HG02870 (cell line): ENCODE measurements at regions not wholly inside any gene's neighbourhood (a gene's known extent, or its start where the extent isn't known, plus 50 kb on each side); places are given as distances from the start of the nearest gene placed in this dataset.
A peak's percentile ranks its signal among the peaks of the same experiment; 100 is the strongest.

Experiments used
- ATAC-seq: cut with Tn5 transposase; IDR thresholded peaks from one replicate; pipeline ENCODE4 v1.9.1; 2021; ENCODE audit warnings: mild to moderate bottlenecking, moderate library complexity; ENCODE audit not compliant: unreplicated experiment

DNA sequence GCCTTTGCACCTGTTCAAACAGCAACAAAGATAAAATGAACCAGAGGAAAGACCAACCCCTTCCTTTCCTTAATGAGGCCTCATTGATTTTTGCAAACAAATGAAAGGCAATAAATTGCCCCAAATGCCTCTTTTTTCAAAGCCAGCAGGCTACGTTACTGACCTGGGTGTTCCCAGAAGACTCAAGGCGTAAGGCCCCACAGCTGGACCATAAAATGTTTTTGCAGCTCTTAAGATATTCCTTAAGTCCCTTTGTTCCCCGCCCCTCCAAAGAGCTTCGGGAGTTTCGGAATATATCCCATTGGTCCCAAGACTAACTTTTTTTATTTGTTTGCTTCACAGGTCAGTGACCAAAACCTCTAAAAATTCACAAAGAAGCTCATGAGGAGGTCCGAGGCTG, 462.9 kb upstream of the PRICKLE1 start:
- ATAC-seq: no peak

DNA sequence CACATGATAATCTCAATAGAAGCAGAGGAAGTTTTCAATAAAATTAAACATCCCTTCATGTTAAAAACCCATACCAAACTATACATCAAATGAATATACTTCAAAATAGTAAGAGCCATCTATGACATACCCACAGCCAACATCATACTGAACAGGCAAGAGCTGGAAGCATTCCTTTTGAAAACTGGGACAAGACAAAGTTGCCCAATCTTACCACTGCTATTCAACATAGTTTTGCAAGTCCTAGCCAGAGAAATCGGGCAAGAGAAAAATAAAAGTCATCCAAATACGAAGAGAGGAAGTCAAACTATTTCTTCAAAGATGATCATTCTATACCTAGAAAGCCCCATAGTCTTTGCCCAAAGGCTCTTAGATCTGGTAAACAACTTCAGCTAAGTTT, 454.7 kb upstream of the PRICKLE1 start:
- ATAC-seq: no peak

DNA sequence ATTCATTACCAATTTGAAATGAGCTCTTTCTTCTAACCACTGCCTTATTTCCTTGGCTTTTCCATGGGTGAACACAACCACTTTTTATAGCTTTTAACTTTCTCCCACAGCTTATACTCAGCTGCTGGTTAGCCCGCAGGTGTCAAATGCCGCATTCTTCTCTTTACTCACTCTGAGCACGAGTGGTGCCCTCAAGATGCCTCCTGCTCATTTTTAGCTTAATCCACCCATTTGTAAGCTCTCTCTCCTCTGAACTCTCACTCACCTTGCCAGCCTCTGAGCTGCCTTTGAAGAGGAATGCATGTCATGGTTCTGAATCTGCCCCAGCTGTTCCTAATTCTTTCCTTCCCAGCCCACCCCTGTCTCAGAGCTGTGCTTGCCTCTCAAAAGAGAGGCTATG, 449.4 kb upstream of the PRICKLE1 start:
- ATAC-seq: no peak

DNA sequence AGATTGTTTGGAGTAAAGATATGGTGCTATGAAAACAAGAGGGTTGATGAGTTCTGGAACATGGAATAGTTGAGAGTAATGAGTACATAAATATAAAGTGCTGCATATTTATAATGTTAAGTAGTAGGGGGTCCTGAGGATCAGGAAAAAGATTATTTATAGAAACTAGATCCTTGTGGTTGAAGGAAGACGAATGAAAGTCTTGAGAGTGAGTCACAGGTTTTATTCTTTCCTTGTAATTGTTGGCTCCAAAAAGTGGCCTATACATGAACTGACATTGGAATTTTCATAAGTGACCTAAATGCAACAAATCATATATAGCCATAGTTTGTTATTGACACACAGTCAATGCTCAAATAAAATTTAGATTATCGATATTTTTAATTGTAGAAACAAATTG, 440.4 kb upstream of the PRICKLE1 start:
- ATAC-seq: no peak

DNA sequence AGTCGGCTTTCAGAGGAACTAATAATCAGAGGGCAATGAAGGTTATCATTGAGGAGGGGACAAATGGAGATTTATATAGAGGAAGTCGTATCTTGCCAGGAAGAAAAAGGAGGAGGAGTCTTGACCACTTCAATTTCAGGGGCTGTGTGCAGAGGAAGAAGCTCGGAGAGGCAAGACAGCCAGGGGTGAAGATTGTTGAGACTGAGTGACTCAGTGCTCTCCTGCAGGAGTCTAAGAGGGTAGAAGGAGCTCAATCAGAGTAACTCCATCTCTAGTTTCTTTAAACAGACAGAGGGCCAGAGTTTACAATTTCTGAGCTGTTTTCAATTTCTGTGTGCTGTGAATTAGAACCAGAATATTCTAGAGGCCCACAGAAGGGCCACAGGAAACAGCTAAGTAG, 439.3 kb upstream of the PRICKLE1 start:
- ATAC-seq: no peak

DNA sequence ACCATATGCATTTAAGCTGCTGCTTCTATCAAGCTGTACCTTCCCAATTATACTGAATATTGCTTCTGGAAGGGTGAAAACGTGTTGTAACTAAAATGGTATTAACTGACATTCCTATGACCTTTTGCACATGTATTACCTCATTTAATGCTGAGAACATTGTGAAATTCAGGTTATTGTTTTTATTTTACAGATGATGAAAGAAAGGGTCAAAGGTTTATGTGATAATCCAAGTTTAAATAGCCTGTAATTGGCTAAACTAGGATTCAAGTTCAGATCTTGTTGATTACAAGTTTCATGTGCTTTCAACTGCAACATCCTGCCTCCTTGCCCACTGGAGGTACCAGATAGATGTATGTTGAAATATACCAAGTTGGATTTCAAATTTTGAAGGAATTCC, 433.3 kb upstream of the PRICKLE1 start:
- no peak for ATAC-seq

DNA sequence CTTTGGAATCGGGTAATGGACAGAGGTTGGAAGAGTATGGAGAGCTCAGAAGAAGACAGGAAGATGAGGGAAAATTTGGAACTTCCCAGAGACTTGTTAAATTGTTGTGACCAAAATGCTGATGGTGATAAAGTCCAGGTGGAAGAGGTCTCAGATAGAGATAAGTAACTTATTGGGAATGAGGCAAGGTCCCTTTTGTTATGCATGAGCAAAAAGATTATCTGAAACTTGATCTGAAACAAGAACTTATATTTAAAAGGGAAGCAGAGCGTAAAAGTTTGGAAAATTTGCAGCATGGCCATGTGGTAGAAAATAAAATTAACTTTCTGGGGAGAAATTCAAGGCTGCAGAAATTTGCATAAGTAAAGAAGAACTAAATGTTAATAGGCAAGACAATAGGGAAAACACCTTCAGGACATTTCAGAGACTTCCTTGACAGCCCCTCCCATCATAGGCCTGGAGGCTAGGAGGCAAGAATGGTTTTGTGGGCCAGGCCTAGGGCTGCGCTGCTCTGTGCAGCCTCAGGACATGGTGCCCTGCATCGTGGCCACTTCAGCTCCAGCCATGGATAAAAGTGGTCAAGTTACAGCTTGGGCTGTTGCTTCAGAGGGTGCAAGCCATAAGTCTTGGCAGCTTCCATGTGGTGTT, 425.7 kb upstream of the PRICKLE1 start:
- ATAC-seq: no peak

DNA sequence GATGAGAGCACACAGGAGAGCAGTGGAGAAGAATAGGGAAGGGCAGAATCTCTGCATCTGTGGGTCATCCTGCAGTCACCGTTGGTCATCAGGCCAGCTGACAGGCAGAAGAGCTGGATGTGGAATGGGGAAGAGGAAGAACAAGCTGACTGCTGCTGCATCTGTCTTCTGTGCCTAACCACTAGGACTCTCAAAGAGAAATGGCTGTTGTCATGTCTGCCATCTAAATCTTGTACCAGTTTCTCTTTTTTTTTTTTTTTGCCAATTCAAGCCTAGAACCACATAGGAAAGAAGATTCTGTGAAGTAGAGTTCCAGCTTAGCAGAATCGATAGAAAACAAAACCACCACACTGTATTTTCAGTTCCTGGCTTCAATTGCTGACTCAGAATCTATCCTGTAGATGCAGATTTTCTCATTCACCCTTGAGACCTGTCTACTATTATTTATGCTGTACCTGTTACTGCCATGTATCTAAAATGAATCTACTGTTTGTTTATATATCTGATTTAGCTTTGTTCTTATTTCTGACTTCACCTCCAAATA, 421.9 kb upstream of the PRICKLE1 start:
- peak; percentile 91 for ATAC-seq

DNA sequence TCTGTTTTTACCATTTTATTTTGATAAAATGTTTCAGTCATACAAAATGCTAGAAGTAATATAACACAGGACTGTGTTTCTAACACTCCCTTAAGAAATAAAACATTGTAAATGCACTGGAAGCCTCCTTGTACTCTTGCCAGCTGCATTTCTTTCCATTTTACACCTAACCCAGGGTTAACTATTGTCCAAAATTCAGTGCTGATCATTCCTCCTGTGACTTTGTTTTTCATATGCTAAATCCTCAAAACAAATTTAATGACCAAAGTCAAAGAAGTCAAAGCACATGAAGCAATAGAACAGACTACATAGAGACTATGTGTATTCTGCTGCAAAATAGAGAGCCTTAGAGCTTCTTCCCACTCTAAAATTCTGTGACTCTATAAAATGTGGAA, 420.3 kb upstream of the PRICKLE1 start:
- no peak for ATAC-seq

DNA sequence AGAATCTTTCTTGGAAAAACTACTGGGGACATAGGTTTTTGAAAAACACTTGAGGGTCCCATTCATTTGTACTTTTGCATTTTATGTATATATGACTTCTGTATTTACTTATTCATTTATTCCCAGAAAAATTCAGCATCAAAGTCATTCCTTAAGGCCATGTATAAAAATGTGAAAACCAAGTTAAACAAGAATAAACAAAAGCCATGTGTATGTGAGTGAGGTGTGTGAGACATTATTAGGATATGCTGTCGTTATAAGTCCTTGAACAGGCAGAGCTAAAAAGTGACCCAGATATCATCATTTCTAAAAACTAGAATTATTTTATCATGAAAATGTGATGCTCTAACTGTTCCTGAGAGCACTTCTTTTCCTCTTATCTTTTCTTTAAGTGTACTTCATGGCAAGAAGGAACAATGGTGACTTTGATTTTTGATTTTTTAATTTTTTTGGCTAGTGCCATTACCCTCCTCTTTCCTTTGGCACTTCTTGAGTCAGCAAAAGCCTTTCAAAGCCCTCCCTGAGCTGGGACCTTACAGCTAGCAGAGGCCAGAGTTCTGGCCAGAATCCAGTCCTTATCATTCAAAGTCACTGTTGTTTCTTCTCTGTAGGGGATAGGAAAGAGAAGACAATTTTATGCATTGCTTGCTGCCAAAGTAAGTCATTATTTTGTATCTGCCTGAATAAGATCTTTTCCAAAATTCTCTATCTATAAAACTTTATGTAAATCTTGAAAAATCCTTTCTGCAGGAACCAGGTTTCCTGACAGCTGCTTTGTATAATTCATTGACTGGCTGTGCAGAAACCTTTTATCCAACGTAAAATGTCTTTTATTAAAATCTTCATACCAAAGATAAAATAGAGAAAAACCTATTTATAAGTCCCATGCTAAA, 419.7 kb upstream of the PRICKLE1 start:
- ATAC-seq: no peak

DNA sequence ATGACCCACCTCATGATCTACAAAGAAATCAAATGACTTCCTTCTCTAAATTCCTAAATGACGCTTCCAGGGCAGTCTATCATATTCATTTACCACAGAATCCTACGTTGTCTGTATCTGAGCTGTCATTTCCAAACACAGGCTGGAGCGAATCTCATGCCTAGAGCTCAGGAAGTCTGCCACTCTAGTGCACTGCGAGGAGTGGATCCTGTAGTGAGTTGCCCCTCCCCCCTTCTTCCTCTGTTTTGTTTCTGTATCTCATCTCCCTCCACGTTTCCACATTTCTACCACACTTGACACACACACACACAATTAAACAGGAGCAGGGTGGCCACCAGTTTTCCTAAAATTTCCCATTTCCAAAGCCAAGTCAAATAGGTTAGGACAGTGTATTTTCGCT, 415.4 kb upstream of the PRICKLE1 start:
- ATAC-seq: no peak

DNA sequence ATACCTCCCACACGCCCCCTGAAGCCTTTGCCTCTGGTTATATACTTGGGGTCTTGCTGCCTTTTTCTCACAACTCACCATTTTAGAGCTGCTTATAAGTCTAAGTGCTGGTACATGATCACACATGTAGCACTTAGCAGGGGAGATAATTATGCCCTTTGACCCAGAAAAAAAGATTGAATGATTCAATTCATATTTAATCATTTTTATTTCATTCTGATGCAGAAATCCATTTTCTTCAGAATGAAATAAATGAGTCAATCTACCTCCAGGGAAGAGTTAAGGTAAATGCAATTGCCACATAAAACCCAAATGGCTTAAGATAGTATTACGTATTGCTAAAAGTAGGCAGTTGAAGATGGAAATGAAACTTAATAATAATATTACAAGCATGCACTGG, 414.6 kb upstream of the PRICKLE1 start:
- no peak for ATAC-seq

DNA sequence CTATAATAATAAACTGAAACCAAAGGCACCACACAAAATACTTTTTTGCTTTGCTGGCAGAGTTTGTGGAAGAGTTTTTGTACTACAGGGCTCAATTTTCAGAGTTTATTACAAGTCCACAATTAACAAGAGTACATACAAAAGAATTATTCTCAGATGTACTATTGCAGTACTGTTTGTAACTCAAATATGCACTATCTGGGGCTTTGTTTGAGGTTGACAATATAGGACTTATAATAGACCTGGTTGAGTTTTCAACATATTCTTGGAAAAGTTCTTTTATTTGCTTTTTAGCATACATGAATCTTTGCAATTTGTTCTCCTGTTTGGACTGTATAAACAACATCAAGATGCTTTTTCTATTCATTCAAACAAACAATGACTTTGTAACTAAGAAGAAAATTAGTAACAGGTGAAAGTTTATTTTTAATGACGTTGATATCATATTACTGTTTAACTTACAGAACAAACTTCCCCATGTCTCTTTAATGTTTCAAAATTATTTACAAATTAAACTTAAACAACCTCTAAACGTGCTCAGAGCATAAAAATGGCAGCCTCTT, 407.4 kb upstream of the PRICKLE1 start:
- ATAC-seq: no peak

DNA sequence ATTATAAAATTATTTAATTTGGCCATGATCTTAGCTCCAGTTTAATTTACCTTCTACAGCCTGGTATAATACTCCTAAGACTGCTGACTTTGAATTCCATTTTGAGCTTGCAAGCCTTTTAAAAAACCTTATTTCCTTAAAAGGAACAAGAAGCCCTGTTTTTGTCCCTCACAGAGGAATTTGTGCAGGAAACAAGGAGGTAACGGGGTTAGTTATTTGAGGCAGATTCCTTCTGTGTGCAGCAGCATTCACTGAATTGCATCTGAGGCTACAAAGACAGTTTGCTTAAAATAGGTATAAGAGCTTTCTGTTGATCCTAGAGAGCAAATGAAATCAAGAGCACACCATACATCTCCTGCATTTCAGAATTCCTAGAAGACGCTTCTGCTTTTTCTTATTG, 403.3 kb upstream of the PRICKLE1 start:
- ATAC-seq: no peak

DNA sequence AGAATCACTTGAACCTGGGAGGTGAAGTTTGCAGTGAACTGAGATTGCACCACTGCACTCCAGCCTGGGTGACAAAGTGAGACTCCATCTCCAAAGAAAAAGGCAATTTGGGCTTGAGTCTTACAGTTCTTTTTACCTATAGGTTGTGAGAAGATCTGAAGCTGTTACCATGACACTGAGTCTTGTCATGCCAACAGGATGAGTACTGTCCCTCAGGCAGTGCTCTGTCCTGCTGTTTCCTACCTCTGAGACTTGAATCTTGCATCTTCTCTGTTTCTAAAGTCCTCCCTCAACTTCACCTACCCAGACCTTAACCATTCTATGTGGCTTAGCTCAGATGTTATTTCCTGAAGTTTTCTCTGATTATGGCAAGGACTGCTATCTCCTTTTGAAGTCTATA, 400.8 kb upstream of the PRICKLE1 start:
- ATAC-seq: no peak

DNA sequence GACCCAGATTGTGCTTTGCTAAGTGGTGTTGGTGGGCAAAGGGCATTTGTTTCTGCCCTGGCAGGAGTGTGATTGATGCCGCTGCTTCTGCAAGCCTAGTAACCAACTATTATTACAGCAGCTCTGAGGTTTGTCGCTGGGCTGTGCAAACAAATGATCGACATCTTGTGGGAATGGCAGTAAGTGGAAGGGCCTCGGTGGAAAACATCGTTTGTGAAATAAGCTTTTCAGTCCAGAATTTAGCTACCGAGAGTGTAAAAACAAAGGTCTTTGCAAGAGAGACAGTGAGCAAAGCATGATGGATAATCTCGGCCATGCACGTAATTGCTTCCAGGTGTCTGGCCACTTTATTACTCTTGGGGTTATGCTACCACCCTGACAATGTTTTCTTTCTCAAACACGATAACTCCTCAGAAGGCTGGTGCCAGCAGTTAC, 397.7 kb upstream of the PRICKLE1 start:
- no peak for ATAC-seq

DNA sequence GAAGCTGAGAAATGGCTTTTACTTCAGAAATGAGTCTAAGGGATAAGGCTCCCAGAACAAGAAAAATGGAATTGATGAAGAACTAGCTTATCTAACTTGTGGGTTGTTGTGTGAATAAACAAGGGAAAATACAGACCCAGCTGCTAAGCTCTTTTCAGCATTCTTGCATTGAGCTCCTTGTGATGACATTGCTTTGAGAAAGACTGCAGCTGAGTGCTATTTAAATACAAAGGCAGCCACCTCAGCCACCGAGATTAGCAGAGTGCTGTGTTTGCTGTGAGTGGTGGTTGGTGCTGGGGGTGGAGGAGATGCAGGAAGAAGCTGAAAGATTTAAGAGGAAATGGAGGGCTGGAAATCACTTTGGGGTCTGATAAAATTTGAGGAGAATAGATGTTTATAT, 396.0 kb upstream of the PRICKLE1 start:
- no peak for ATAC-seq

DNA sequence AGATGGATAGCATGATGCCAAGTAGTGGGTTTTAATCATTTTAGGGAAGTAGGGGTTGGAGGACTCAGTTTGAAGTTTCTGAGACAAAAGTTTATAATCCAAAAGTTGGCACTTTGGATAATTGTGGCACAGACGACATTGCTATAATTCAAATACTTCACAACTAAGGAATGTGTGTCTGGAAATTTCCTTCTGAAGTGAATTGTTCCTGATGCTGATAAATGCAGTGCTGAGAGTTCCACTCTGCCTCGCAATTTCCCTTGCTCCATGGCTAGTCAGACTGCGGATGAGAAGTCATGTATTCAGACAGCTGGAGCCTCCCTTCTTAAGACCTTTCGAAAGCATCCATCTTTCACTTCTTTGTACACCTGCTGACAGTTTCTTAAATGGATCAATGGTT, 393.3 kb upstream of the PRICKLE1 start:
- ATAC-seq: no peak

DNA sequence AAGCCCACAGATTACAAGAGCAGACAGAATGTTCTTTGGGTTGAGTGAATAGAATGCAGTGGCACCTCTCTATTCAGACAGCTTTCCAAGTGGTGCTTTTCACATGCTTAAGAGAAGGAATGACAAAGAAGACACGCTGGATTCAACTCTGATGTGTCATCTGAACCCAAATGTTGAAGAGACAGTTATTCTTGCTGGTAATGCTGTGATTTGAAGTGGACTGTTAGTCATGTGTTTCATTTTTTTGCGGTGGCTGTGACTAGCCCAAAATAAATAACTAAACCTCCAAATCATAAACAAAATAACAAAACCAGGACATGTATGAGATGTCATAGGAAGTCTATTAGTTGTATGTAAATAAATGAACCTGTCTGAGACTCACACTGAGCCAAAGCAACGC, 391.8 kb upstream of the PRICKLE1 start:
- ATAC-seq: no peak

DNA sequence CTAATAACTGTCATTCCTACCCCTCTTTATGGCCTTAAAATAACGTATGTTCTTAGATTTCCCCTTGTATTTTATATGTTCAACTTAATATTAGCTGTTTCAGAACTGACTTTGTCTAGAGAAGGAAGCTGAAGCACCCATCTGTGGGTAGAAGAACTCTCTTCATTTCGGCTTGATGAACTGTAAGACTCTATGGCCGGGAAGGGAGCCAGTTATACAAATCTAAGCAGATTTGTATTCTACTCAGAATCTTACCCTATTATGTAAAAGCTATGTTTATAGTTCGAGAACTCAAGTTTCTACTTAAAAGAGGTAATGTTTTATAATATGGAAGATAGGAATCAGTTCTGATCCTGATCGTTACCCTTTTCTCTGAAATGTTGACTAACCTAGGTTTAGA, 390.9 kb upstream of the PRICKLE1 start:
- no peak for ATAC-seq

DNA sequence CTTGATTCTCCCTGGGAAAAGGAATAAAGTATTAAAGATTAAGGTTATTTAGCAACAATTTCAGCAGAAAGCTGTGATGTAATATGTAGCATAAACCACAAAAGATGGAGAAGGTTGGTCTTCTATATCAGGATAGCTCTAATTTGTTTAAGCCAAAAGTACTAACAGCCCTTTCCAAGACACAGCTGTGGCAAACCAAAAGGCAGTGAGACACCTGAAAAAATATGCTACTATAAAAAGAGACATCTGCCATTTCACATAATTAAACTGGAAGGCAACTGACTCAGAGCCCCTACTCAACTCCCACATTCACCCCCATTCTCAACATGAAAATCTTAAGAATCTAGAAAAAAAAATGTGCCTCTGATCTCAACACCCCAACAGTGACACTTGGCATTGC, 390.2 kb upstream of the PRICKLE1 start:
- no peak for ATAC-seq

DNA sequence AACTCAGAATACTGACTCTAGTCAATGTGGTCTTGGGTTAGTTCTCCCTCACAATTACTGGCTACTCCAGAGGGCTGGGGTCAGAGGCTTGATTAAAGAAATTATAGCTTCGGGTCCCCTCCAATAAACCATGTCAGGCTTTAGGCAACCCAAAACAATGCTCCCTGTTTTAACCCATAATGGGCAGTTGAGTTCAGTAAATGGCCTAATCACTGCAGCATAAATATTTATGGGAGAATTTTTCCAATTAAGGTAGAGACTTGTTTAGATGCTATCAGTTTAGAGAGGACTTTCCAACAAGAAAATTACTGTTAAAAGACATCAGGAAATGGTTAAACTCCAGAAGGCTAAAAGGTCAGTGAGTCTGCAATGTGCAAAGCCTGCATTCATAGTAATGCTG, 389.2 kb upstream of the PRICKLE1 start:
- ATAC-seq: no peak
